ENCODE measurements at regions not wholly inside any gene's neighbourhood (a gene's known extent, or its start where the extent isn't known, plus 50 kb on each side); places are given as distances from the start of the nearest gene placed in this dataset.

GRCh38 chr1:201709564-201710295 is 119.2 kb upstream of the IPO9 start:
- DNase-seq: peak in 11 of 14 donors; percentile 25 to 77 (median 68)

- peak in 3 of 14 donors; percentile 46 to 55 (median 51) for DNase-seq
These were observed 118.0 kb upstream of the IPO9 start for GRCh38 chr1:201710632-201711597.

- no peak for DNase-seq
These were observed 117.1 kb upstream of the IPO9 start for GRCh38 chr1:201711811-201712210.

GRCh38 chr1:201712387-201713085 is 116.4 kb upstream of the IPO9 start:
- no peak for DNase-seq

GRCh38 chr1:201713086-201713810 is 115.7 kb upstream of the IPO9 start:
- peak in 11 of 14 donors; percentile 30 to 90 (median 68) for DNase-seq

- DNase-seq: peak in 8 of 14 donors; percentile 37 to 80 (median 52)
These were observed 114.2 kb upstream of the IPO9 start for GRCh38 chr1:201714542-201715329.

- peak in 1 of 14 donors; percentile 57 for DNase-seq
These were observed 113.6 kb upstream of the IPO9 start for GRCh38 chr1:201715351-201715750.

- DNase-seq: peak in 7 of 14 donors; percentile 48 to 75 (median 61)
These were observed 112.9 kb upstream of the IPO9 start for GRCh38 chr1:201715801-201716741.

- peak in 1 of 14 donors; percentile 29 for DNase-seq
These were observed 112.2 kb upstream of the IPO9 start for GRCh38 chr1:201716742-201717135.

- DNase-seq: no peak
These were observed 111.7 kb upstream of the IPO9 start for GRCh38 chr1:201717286-201717685.

- DNase-seq: peak in 3 of 14 donors; percentile 11 to 38 (median 31)
These were observed 110.4 kb upstream of the IPO9 start for GRCh38 chr1:201718346-201719202.

GRCh38 chr1:201719812-201720521 is 109.0 kb upstream of the IPO9 start:
- peak in 11 of 14 donors; percentile 38 to 81 (median 68) for DNase-seq

GRCh38 chr1:201720522-201720844 is 108.5 kb upstream of the IPO9 start:
- DNase-seq: no peak

- peak in 2 of 14 donors; percentile 25 to 34 for DNase-seq
These were observed 107.6 kb upstream of the IPO9 start for GRCh38 chr1:201721082-201722049.

- DNase-seq: no peak
These were observed 104.8 kb upstream of the IPO9 start for GRCh38 chr1:201724039-201724765.

GRCh38 chr1:201724766-201725118 is 104.2 kb upstream of the IPO9 start:
- DNase-seq: no peak

Data from C1 segment of cervical spinal cord (tissue), 14 donors.